ENCODE measurements at regions not wholly inside any gene's neighbourhood (a gene's known extent, or its start where the extent isn't known, plus 50 kb on each side); places are given as distances from the start of the nearest gene placed in this dataset.

GRCh38 chr11:34728609-34729008 lies 107.7 kb downstream of the EHF start:
- TF ChIP-seq CTCF (IDR thresholded peaks at IDR 0.05) (no peak), REST (IDR thresholded peaks at IDR 0.05; ENCODE audit: insufficient read depth in 1 of 2, low read depth in 2 of 2, low read length in 1 of 2) (no peak), POLR2AphosphoS5 (IDR thresholded peaks at IDR 0.05; ENCODE audit: low read depth, low read length) (no peak)

Measured in Panc1 (cell line).